Right renal pelvis (tissue), 4 donors: ENCODE measurements at regions not wholly inside any gene's neighbourhood (a gene's known extent, or its start where the extent isn't known, plus 50 kb on each side); places are given as distances from the start of the nearest gene placed in this dataset.

Source experiments
- DNase-seq, 4 donors: peaks; one replicate each; pipeline ENCODE4 v3.0.0-alpha.2; 2013; ENCODE audit warnings: low read depth in 4 of 4, low spot score in 3 of 4, missing footprints in 1 of 4

GRCh38 chr22:47781024-47781423, 1018.6 kb downstream of the TBC1D22A start:
- no peak for DNase-seq

GRCh38 chr22:47780281-47780875, 1017.9 kb downstream of the TBC1D22A start:
- DNase-seq = no peak

GRCh38 chr22:47779474-47779873, 1017.0 kb downstream of the TBC1D22A start:
- DNase-seq = no peak

GRCh38 chr22:47778160-47778658, 1015.8 kb downstream of the TBC1D22A start:
- DNase-seq = no peak

- no peak for DNase-seq
Measured at GRCh38 chr22:47777426-47777825, 1015.0 kb downstream of the TBC1D22A start.

GRCh38 chr22:47776329-47776728, 1013.9 kb downstream of the TBC1D22A start:
- DNase-seq = no peak

GRCh38 chr22:47775686-47776085, 1013.2 kb downstream of the TBC1D22A start:
- no peak for DNase-seq

- DNase-seq = no peak
Measured at GRCh38 chr22:47775191-47775590, 1012.7 kb downstream of the TBC1D22A start.

- no peak for DNase-seq
Measured at GRCh38 chr22:47773635-47774034, 1011.2 kb downstream of the TBC1D22A start.

GRCh38 chr22:47772864-47773263, 1010.4 kb downstream of the TBC1D22A start:
- no peak for DNase-seq

- no peak for DNase-seq
Measured at GRCh38 chr22:47769652-47770051, 1007.2 kb downstream of the TBC1D22A start.

- DNase-seq = no peak
Measured at GRCh38 chr22:47768027-47768426, 1005.6 kb downstream of the TBC1D22A start.

- no peak for DNase-seq
Measured at GRCh38 chr22:47767403-47767802, 1005.0 kb downstream of the TBC1D22A start.

- DNase-seq = no peak
Measured at GRCh38 chr22:47765757-47766156, 1003.3 kb downstream of the TBC1D22A start.

- no peak for DNase-seq
Measured at GRCh38 chr22:47762141-47762540, 999.7 kb downstream of the TBC1D22A start.

GRCh38 chr22:47759909-47760308, 997.5 kb downstream of the TBC1D22A start:
- no peak for DNase-seq

- DNase-seq = no peak
Measured at GRCh38 chr22:47757741-47758140, 995.3 kb downstream of the TBC1D22A start.

GRCh38 chr22:47750086-47750485, 987.6 kb downstream of the TBC1D22A start:
- no peak for DNase-seq

- DNase-seq = peak in 1 of 4 donors; percentile 12
Measured at GRCh38 chr22:47748957-47749356, 986.5 kb downstream of the TBC1D22A start.

- DNase-seq = no peak
Measured at GRCh38 chr22:47748271-47748670, 985.8 kb downstream of the TBC1D22A start.

- DNase-seq = no peak
Measured at GRCh38 chr22:47740109-47740805, 977.8 kb downstream of the TBC1D22A start.

- DNase-seq = no peak
Measured at GRCh38 chr22:47739291-47740015, 977.0 kb downstream of the TBC1D22A start.
